PFSK-1 (cell line): ENCODE measurements at regions not wholly inside any gene's neighbourhood (a gene's known extent, or its start where the extent isn't known, plus 50 kb on each side); places are given as distances from the start of the nearest gene placed in this dataset.

Experiments
- FOXP2 ChIP-seq: optimal IDR thresholded peaks from 2 replicates; pipeline ENCODE3; 2011; ENCODE audit warnings: borderline replicate concordance, control low read depth, inconsistent platforms; ENCODE audit not compliant: insufficient read depth; ENCODE audit errors: extremely low read length, extremely low read depth
- POLR2AphosphoS5 ChIP-seq: IDR thresholded peaks from 2 replicates; pipeline ENCODE4 v1.6.1; 2012; ENCODE audit warnings: low read depth, mild to moderate bottlenecking, control low read depth, low read length, moderate library complexity
- REST ChIP-seq, 2 experiments: IDR thresholded peaks; 2 replicates each; pipeline versions ENCODE4 v1.6.1 to v1.8.0; 2011 to 2012; ENCODE audit warnings: low read depth in 2 of 2, low read length in 2 of 2, control low read depth in 1 of 2, inconsistent platforms in 1 of 2, mild to moderate bottlenecking in 1 of 2, moderate library complexity in 1 of 2; ENCODE audit not compliant: insufficient read depth in 1 of 2
- SIN3A ChIP-seq: IDR thresholded peaks from 2 replicates; pipeline ENCODE4 v1.6.1; 2012; ENCODE audit warnings: mild to moderate bottlenecking, low read length, moderate library complexity, borderline replicate concordance; ENCODE audit not compliant: insufficient read depth
- TAF1 ChIP-seq: IDR thresholded peaks from 2 replicates; pipeline ENCODE4 v1.6.1; 2012; ENCODE audit warnings: low read length, control low read depth, borderline replicate concordance; ENCODE audit not compliant: insufficient read depth

GRCh38 chr4:27602172-27602571, 741.5 kb downstream of the STIM2 start:
- TF ChIP-seq REST (IDR thresholded peaks at IDR 0.05; ENCODE audit: insufficient read depth in 1 of 2, low read depth in 2 of 2, low read length in 2 of 2) (no peak), SIN3A (no peak), FOXP2 (no peak)

- TF ChIP-seq FOXP2 (no peak), POLR2AphosphoS5 (no peak), SIN3A (no peak), TAF1 (no peak), REST (IDR thresholded peaks at IDR 0.05; ENCODE audit: insufficient read depth in 1 of 2, low read depth in 2 of 2, low read length in 2 of 2) (no peak)
Measured at GRCh38 chr4:27604692-27605091, 744.1 kb downstream of the STIM2 start.

- no peak for TF ChIP-seq TAF1
- TF ChIP-seq REST (IDR thresholded peaks at IDR 0.05; ENCODE audit: insufficient read depth in 1 of 2, low read depth in 2 of 2, low read length in 2 of 2): no peak
- no peak for TF ChIP-seq SIN3A
- no peak for TF ChIP-seq POLR2AphosphoS5
- TF ChIP-seq FOXP2: no peak
Measured at GRCh38 chr4:27616166-27616565, 755.5 kb downstream of the STIM2 start.

- TF ChIP-seq REST (IDR thresholded peaks at IDR 0.05; ENCODE audit: insufficient read depth in 1 of 2, low read depth in 2 of 2, low read length in 2 of 2) (no peak), TAF1 (no peak), FOXP2 (no peak), POLR2AphosphoS5 (no peak), SIN3A (no peak)
Measured at GRCh38 chr4:27619435-27619834, 758.8 kb downstream of the STIM2 start.

GRCh38 chr4:27620886-27621285, 760.2 kb downstream of the STIM2 start:
- TF ChIP-seq TAF1: no peak
- no peak for TF ChIP-seq REST (IDR thresholded peaks at IDR 0.05; ENCODE audit: insufficient read depth in 1 of 2, low read depth in 2 of 2, low read length in 2 of 2)
- no peak for TF ChIP-seq SIN3A
- TF ChIP-seq FOXP2: no peak
- no peak for TF ChIP-seq POLR2AphosphoS5
